ENCODE measurements at regions not wholly inside any gene's neighbourhood (a gene's known extent, or its start where the extent isn't known, plus 50 kb on each side); places are given as distances from the start of the nearest gene placed in this dataset.

DNA sequence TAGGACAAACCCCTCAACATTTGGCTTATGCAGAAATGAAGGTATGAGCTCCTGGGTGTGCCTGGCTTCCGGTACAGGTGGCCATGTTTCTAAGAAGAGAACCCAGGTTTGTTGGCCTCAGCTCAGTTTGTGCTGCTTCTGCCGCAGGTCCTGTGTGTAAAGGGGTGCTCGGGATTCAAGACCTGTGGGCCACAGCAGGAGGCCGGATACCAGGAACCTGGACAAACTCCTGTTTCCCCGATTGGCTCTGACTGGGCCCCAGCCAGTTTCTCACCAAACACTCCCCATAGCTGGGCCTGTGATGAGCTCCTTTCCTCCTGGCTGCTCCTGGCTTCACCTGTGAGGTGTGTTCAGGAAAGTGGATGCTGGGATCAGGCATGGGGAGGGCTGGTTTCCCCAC lies 271.2 kb upstream of the IRX2 start:
- no peak for DNase-seq

DNA sequence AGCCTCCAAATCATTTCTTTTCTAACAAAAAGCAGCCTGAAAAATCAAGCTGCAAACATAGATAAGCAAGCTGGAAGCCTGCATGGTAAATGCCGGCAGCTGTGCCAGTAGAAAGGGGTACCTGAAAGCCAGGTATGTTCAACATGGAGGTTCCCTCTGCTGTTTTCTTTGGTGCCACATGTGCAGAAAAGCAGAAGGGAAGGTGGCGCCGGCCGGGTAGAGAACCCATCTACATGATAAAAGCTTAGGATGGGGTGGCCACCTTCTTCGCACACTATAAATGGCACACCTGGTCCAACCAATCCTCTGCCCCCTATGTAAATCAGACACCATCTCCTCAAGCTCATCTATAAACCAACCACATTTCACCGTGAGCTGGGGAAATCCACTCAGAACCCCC lies 268.9 kb upstream of the IRX2 start:
- DNase-seq = no peak

DNA sequence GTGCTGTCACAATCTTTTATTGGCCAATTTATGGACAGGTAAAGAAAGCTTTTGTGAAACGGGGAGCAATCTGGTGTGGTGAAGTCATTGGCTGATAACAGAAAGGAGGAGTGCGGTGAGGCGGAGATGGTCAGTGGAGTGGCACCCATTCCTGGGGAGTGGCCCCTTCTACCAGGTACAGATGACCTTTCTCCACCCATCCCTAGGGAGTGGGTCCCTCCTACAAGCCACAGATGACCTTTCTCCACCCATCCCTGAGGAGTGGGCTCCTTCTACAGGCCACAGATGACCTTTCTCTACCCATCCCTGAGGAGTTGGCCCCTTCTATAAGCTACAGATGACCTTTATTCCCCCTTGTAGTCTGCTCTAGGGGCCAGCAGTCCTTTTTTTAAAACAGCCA lies 267.6 kb upstream of the IRX2 start:
- no peak for DNase-seq

DNA sequence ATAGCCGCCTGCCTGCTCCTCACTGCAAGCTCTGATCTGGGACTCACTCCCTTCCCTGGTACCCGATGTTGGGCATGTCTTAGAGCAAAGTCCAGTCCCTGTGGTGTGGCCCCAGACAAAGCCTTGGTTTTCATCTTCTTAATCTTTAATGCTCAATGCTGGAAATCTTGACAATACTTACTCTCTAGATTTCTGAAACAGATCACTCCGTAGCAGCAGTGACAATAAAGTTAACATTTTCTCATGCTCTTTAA lies 260.2 kb upstream of the IRX2 start:
- DNase-seq = no peak

DNA sequence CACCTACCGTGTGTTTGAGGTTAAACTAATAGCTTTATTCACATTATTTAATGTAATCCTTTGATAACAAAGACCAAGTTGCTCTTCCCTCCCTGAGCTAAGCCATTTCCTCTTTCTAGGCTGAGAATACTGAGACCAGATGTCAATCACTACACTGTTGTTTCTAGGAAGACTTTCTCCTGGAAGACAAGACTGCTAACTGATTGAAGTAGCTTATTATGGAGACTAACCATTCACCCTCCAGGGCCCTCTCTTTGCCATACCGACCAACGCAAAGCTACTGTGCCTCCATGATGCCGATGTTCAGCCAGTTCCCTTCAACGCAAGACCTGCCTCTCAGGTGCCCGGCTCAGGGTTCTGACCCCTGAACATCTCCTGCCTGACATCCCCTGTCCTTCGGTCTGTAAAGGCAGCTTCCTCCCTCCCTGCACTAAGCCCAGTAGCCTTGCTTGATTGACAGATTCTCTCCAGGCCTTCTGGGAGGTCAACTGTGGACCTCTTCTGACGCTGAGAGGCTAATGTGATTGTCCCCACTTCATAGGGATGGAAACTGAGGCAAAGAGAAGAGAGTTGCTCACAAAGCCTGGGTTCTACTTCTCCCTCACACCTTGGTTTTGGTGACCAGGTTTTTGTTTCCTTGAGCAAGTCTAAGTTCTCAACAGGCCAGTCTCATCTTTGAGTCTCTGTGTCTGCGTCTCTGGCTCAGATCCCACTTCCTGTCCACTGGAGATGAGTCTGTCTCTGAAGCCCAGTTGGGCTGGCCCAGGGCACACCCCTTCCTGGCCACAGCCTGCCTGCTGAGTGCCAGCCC lies 259.7 kb upstream of the IRX2 start:
- DNase-seq = no peak

DNA sequence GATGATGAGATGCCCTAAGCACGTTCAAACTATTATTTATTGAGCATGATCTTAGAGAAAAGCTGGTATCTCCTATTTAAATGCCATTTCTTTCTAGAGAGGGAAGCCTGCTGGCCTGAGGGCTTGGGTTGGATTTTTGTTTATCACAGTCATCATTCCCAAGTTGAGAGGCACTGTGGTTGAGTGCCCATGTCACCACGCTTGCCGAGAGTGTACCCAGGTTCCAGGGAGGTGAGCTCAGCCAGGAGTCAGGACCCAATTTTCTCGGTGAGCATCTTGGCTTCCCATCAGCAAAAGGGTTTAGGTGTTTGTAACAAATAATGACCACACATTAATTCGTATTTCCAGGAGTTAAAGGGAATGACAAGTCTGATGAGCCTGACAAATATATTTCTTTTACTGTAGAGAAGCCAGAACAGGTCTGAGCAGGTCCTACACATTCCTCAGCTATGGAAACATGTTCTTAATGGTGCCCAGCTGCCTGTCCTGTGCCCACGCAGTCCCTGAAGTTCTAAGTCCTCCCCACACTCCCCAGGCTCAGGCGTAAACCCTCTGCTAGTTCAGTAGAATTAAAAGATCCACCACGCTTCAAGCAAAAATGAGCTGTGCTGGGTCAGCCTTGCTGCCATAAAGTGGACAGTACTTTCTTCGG lies 258.9 kb upstream of the IRX2 start:
- DNase-seq = no peak

DNA sequence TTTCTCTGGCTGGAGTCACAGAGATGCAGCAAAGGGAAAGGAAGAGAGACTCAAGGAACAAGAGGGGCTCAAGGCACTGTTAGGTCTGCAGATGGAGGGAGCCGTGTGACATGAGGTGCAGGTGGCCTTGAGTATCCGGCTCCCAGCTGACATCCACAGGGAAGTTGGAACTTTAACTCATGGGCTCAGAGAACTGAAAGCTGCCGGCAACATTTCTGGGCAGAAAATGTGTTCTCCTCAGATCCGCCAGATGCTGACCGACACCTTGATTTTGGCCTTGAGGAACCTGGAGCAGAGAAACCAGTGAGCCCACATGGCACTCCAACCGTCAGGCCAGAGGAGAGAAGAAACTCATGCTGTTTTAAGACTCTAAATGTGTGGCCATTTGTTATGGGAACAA lies 258.1 kb upstream of the IRX2 start:
- DNase-seq = no peak

DNA sequence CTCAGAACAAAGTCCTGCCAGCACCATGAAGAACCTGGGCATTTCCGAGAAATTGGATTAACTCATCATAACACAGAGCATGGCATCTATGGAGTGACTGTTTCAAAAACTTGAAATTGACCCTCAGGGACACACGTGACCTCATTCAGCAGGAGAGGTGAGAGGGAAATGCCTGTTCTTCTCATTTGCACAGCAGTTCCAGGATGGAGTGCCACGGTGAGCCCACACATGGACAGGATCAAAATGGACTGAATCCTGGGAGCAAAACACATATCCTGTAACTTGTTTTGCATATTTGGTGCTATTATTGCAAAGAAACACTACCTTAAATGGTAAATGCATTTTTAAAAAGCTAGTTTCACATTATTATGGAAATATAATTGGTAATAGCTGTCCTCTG lies 256.1 kb upstream of the IRX2 start:
- DNase-seq = no peak

DNA sequence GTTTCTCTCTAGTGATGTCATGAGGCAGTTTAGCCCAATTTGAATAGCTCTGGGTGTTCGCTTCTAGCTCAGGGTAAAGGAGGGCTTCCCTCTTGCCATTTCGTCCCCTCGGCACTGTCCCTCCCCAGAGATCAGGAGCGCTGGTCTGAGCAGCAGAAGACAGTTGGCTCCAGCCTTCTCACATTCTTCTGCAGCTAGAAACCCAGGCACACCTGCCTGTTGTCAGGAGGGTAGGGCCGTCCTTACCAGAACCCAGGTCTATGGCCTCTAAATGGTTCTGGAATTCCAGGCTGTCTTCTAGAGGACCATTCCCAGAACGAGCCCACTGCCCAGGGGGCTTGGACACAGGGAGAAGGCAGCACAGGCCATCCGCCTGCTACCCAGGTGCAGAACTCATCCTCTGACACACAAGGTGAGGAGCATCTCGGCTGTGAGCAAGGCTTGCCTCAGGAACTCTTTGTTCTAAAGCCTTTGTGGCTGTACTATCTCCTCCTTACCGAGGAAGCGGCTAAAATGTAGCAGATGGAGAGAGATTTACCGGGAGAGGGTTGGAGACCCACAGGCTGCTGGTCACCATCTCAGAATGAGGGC lies 255.6 kb upstream of the IRX2 start:
- DNase-seq = no peak

DNA sequence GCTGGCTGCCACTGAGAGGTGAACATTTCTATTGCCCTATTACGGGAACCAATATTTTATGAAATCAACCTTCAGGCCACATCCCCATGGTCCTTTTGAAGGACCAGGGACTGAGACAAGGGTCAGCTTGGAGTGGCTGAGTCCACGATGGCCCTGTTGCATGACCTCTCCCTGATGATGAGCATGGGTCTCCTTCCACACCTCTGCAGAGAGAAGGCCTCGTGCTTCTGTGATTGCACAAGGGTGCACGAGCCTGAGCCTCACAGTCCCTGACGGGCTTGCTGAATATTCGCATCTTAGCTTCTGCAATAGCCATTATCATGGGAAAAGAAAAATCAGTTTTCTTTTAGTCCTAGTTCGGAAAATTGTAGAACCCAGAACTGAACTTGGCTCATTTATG lies 255.0 kb upstream of the IRX2 start:
- DNase-seq = no peak

DNA sequence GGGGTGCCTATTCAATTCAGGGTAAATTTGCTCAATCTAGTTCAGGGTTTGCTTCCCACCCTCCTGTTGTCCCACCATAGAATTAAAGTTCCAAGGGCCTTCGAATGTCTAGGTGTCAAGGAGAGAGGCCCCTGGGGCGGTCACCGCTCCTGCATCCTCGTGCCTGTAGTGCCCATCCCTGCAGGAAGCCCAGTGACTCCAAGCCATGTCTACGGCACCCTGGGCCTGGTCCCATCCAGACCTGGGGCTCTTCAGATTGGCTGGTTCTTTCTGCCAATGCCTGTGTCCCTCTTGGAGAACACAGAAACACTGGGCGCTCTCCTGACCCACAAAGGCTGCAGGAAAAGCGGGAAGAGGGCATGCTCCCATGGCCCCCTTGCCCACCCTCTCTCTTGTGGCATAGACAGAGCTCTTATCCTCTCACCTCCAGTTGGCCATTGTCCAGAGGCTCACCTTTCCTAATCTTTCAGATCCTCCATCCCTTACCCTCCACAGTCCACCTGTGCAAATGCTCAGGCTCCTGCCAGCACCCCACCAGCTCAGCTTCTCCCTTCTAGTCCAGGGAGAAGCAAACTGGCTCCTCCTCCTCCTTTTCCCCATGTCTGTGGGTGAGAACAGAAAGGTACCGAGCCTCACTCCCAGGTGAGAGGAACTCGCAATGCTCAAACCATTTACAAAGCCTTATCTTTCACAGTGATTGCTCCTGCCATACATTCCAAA lies 253.0 kb upstream of the IRX2 start:
- DNase-seq = no peak

DNA sequence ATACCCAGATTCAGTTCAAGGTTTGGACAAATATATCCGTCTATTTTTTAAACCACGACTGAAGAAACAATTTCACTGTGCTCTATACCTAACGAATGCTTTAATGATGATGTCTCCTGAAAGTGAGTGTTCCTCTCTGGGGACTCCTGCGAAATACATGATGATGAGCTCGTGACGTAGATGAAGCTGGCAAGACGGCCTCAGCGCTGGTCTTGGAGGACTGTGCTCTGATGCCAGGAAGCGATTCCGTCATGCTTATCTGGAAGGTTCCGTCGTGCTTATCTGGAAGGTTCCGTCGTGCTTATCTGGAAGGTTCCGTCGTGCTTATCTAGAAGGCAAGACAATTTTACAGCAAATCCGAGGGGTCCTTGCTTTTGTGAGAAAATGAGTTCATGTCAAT lies 250.8 kb upstream of the IRX2 start:
- no peak for DNase-seq

DNA sequence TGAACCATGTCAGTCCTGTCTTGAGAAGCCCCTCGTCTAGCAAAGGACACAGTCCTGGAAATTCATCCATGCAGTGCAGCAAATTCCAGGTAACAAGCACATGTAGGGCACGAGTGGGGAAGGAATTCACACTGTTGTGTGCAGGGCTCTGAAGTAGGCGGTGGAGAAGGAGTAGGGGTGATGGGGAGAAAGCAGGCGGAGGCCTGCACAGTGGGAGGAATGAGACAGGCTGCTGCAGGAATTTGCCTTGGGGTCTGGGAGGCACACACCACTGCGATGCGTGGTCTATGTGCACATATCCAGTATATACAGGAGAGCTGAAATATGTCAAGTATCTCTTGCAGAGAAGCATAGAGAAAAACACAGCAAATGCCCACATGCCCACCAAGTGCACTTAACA lies 249.2 kb upstream of the IRX2 start:
- no peak for DNase-seq

DNA sequence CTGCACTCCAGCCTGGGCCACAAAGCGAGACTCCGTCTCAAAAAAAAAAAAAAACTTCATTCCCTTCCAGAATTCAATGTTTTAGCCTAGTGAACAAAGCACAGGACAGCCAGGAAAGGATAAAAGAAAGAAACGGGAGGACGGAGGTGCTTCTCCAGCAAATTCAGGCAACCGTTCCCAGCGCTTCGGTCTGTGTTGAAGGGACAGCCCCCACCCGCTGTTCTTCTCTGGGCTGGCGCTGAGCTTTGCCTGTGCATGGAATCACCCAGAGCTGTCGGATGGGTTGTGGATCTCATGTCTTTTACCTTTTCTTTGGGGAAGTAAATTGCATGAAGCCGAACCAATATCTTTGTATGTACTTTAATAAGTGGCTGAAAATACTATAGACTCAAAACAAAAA lies 248.4 kb upstream of the IRX2 start:
- no peak for DNase-seq

DNA sequence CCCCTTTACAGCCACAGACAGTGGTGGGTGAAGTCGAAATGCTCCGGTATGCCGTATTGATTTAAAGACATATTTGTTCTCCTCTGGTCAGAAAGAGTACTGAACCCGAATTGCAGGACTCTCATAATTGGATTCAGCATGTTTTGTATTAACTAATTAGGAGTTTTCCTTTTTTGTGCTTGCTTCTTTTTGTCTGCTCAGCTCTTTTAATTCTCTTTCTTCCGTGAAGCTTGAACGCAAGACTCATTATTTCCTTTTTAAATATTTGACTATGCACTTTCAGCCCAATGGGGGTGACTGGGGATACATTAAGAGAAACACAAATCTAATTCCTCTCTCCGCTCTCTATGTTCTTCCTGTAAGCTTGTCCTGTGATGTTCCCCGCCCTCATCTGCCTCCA lies 246.6 kb upstream of the IRX2 start:
- DNase-seq = no peak

DNA sequence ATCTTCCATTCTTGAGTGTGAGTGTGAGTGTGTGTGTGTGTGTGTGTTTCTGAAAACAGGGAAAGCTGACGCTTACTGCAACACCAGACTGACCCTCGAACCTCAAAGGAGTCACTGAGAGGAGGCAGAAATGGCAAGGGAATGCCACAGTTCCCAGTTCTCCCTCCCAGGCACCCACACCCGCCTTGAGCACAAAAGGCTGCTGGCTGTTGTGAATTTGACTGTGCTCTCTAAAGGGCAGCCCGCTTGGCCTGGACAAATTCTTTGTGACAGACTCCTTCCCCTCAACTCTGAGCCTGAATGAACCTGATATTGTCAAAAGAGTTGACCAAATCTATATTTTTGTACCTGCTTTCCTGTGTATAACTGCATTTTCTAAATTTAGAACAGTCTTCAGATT lies 245.7 kb upstream of the IRX2 start:
- no peak for DNase-seq

DNA sequence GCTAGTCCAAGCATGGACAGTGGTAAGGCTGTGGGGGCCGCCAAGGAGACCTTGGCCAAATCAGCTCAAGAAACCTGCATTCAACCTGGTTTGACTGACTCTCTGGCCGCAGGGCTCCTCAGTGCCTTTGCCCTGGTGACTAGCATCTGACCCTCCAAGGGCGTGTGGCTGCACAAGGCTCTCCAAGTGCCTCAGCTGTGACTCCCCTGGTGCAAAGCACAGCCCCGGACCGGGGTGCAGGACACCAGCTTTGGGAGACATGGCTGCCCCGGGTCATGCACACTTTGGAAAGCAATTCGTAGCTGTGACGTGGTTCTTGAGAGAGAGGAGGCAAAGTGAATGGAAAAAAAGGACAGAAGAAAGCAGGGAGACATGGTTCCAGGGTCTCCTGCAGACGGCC lies 245.2 kb upstream of the IRX2 start:
- no peak for DNase-seq

DNA sequence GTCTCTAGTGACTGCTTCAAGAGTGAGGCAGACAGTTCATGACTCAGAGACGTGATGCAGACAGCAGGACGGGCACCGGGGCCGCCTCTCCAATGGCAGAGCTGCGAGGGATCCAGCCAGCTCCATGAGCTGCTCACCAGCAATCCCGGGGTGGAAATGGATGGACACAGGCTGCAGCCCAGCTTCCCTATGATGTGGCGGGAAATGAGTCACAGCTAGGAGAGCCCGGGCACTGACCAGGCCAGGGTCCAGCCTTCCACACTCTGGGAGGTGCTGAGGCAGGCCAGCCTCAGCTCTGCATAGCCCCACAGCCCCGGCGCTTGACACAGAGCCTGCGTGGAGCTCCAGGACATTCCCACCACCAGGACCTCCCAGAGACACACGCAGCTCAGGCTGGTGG lies 244.8 kb upstream of the IRX2 start:
- DNase-seq = no peak

DNA sequence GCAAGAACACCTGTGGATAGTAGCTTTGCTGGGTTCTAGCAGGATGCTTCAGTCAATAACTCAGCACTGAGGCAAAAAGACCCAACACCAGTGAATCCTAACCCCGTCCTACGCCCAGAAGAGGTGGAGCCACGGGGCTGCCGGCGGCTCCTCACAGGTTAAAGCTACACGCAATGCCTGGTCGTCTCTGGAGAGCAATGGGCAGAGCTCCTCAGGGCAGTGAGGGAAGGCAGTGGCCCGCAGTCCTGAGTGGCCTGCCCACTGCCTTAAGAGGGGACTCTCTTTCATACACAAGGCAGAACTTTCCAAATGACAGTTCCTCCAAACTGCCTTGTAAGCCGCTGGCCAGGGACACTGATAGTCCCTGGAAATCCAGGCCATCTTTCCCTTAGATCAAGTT lies 244.2 kb upstream of the IRX2 start:
- DNase-seq = no peak

DNA sequence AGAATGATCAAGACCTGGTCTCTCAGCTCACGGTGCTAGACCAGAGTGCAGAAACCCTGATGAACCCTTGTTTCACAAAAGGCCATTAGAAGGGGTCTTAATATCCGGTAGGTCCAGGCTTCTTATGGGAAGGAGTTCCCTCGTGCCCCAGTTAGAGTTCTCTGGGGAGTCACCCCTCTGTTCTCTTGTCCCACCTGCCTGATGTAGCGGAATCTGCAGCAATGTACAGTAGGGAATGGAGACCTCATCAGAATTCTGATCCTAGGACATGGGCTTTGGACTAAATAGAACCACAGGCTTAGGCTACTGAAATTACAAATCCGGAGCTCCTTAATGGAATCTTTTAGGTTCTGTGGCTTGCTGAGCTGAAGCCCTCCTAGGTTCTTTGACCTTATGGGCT lies 243.6 kb upstream of the IRX2 start:
- DNase-seq = no peak

DNA sequence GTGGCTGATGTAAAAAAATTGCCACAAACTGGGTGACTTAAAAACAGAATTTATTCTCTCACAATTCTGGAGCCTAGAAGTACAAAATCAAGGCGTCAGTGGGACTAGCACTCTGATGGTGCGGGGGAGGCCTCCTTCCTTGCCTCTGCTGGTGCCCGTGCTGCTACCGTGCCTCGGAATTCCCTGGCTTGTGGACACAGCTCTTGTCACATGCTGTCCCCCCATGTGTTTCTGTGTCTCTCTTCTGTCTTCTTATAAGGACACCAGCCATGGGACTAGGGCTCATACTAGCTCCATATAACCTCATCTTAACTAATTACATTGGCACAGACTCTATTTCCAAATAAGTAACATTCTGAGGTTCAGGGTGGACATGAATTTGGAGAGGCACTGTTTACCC lies 242.3 kb upstream of the IRX2 start:
- DNase-seq = no peak

DNA sequence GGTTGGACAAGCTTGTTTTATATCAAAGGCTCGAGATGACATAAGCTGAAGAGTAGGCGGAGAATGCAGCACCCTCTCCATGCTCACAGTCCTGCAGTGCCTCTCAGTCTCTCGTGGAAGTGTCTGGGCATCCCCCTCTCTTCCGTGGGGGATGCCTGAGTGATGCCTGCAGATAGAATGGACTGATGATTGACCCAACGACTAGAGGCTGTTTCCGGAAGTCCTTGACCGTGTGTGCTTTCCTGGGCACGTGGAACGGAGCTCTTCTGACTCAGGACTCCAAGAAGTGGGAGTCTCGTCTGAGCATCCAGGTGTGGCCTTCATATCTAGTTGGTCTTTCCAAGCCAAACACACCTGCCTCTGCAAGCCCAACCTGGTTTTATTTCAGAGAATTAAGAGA lies 241.8 kb upstream of the IRX2 start:
- DNase-seq = no peak

DNA sequence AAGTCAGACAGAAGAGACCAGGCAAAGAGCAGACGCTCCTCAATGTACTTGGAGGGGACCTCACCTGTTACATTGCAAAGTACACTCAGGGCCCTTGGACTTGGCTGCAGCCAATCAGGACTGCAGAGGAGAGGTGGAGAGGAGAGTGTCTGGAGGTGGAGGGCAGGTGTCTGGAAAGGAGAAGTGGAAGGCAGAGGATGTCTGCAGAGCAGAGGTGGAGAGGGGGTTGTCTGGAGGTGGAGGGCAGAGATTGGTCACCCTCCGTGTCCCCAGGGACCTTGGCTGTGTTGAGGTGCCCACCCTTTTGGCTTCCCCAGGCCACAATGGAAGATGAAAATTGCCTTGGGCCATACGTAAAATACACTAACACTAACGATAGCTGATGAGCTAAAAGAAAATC lies 241.3 kb upstream of the IRX2 start:
- no peak for DNase-seq

All from muscle of arm (tissue), 1 donor.